ENCODE measurements at regions not wholly inside any gene's neighbourhood (a gene's known extent, or its start where the extent isn't known, plus 50 kb on each side); places are given as distances from the start of the nearest gene placed in this dataset.

GRCh38 chr16:88192601-88193000 is 190.2 kb upstream of the ZNF469 start:
- TF ChIP-seq CTCF (conservative IDR thresholded peaks at IDR 0.05; ENCODE audit: low read depth in 2 of 2) (no peak), POLR2AphosphoS5 (IDR thresholded peaks at IDR 0.05; ENCODE audit: low read depth) (no peak), ZNF331 (CRISPR knock-in tag; IDR thresholded peaks at IDR 0.05; ENCODE audit: low read depth) (no peak), EZH2 (IDR thresholded peaks at IDR 0.05; ENCODE audit: low read depth, unreplicated experiment) (no peak), CREB1 (CRISPR knock-in tag; IDR thresholded peaks at IDR 0.05; ENCODE audit: low read depth) (no peak)
